GF-D8 (cell line): ENCODE measurements at regions not wholly inside any gene's neighbourhood (a gene's known extent, or its start where the extent isn't known, plus 50 kb on each side); places are given as distances from the start of the nearest gene placed in this dataset.

Source experiments
- DNase-seq: peaks from one replicate; lab custom pipeline; 2025; lab: John Stamatoyannopoulos, UW

DNA sequence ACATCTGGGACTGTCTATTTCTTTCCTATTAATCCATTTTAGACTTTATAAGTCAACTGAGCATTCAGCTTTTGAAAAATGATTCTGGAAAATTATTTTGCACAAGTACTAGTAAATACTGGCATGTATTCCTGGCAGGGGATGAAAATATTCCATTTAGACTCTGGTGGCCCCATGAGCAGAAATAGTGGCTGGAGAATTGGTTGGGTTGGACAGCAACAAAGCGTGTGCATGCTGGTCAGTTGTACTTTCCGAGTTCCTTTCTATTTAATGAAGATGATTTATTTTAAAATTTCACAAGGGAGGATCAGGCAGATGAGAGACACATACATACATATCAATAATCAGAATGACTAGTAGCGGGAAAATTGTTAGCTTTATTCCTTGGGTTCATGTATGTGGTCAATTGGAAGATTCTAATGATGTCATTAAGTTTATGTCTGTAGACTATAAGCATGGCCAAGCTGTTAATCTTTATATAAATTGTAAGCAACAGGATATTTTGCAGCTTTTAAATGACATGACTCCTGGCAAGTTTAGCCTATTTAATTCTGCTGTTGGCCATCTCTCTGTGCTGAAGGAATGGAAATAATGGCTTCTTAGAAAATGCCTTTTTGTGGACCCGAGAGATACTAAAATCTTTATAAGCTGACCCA lies 541.6 kb downstream of the SLC4A3 start:
- DNase-seq = no peak

DNA sequence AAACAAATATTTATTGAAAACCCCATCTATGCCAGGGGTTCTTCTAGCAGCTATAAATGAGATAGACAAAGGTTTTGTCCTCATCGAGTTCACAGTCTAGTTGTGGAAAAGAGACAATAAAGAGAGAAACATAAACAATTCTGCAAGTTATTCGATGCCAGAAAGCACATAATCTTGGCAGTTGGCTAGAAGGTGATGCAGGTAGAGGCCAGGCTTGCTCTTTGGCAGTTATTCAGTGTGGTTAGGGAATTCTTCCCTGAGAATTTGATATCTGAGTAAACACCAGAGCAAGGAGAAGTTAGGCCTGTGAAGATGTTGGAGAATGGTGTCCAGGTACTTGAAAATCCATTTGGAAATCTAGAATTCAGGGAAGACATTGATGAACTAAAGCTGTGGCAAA lies 547.4 kb downstream of the SLC4A3 start:
- DNase-seq = no peak

DNA sequence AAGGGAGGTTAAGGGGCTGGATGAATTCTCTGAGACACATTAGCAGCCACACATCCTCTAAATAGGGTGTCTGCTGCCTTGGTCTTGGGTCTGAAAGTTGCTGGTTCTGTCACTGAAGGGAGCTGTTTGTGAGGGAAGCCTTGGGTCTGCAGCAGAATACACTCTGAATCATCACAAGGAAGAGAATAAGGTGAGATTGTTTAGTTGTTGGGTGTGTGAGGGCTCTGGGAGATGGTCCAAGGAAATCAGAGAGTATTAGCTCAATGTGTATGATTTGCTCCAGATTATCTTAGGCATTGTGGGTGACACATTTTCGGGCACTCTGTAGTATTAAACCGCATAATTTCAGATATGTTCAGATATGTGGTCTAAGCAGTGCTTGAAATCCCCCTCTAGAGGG lies 548.5 kb downstream of the SLC4A3 start:
- no peak for DNase-seq

DNA sequence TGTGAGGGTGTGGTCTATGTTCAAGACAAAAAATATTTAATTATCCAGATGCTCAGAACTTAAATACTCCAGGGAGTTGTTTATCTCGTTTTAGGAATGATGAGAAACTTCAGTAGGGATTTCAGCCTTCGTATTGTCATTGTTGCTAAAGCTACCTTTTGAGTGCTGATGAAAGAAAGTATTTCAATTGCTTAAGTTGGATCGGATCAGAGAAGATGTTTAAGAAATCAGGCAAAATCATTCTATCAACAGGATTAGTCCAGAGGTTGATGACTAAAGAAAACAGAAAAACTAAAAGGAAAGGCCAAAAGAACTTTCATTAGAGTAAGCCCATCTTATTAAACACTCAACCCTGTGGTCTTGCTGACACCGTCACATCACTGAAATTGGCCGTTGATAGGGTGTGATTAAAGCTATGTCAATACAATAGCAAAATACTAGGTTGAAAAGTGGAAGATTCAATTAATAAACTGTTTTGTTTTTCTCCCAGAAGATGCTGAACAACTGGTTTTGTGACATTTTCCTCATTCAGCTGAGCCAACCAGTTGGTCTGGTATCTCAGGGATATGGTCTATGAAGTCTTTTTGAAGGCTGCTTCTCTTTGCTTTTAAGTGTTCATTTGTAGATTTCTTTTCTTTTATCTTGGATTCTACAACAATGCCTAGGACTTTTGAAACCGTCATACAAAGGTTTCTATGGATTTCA lies 551.7 kb downstream of the SLC4A3 start:
- no peak for DNase-seq

DNA sequence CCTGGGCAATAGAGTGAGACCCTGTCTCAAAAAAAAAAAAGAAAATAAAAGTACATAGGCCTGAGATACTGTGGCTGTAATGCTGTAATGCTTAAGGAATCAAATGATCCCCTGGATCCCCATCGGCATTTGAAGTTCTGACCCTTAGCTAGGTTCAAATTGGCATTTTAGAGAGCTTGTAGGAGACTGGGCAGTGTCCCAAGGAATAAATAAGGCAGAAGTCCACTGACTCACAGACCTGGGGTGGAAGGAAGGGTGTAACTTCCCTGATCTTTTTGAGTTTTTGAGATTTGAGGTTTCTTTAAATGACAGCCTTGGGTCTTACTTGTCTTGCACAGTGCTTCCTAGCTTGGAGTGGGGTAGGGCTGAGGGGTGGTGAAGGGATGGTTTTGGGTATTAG lies 553.7 kb downstream of the SLC4A3 start:
- DNase-seq = no peak

DNA sequence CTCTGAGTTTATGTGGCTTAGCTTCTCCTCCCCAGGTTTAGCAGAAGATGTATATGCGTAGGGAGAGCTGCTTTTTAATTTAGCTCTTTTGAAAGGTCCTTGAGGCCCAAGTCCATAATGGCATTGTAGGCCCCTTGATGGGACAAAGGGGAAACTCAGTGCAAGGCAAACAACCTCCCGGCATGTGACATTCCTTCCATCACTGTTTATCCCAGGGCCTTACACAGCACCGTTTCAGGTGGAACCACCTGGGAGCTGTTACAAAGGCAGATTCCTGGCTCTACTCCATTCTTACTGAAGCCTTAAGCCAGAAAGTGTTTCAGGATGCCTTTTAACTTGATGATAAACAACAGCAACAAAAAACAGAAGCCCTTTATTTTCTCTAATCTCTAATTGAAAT lies 555.4 kb downstream of the SLC4A3 start:
- no peak for DNase-seq

DNA sequence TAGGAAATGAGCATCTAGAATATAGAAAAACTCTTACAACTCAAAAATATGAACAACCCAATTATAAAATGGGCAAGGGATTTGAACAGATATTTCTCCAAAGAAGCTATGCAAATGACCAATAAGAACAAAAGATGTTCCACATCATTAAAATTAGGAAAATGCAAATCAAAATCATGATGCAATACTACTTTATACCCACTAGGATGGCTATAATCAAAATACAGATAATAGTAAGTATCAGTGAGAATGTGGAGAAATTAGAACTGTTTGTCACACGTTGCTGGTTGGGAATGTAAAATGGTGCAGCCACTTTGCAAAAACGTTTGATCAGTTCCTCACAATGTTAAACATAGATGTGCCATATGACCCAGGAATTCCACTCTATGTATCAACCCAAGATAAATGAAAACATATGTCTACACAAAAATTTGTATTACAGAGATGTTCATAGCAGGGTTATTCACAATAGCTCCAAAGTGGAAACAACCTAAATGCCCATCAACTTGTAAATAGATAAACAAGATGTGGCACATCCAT lies 558.4 kb downstream of the SLC4A3 start:
- DNase-seq = no peak

DNA sequence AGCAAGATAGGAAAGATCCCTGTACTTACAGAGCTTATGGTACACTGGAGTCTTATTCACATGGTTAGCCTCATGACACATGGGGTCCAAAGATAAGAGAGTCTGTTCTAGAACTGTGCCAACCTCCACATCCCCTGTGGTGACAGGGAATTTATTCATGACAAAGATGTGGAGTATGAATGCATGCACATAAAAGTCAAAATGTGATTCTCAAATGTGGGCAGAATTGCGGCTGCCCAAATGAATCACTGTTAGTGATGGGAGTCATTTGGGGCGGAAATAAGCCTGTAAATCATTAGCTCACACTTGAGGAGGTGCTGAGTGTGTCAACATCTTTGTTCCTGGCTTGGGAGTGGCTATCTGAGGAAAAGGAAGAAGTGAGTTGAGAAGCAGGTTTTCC lies 560.6 kb downstream of the SLC4A3 start:
- no peak for DNase-seq

DNA sequence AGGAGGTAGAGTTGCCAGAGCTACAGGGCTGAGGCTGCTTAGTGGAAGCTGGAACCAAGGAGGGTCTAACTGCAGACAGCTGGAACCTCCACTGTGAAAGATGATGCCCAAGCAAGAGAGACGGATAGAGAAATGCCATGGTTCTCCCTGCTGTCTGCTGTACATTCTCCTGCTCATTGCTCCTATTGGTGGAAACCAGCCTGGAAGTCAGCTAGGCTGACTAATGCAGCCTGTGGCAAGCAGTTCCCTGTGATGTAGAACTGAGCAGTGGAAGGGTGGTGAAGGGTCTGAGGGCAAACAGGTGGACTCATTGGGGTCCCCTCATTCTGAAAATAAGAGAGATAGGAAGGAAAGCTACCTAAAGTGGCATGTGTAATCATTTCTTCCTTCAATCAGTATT lies 563.6 kb downstream of the SLC4A3 start:
- no peak for DNase-seq

DNA sequence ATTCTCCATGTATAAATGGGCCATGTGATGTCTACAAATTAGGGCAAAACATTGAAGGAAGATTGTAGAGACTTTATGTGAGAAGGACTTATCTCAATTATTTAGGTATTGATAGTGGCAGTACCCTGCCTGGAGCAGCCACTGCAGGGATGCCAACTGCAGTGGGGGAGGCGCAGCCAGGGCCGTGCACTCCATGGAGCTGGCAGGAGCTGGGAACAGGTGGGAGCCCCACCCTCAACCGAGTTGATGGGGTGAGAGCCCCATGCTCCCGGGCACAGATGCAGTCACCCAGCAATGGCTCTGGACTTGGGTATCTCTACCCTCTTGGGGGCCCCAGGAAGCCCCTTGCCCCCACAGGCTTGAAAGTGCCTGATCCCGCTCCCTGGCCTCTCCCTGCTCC lies 564.3 kb downstream of the SLC4A3 start:
- DNase-seq = no peak

DNA sequence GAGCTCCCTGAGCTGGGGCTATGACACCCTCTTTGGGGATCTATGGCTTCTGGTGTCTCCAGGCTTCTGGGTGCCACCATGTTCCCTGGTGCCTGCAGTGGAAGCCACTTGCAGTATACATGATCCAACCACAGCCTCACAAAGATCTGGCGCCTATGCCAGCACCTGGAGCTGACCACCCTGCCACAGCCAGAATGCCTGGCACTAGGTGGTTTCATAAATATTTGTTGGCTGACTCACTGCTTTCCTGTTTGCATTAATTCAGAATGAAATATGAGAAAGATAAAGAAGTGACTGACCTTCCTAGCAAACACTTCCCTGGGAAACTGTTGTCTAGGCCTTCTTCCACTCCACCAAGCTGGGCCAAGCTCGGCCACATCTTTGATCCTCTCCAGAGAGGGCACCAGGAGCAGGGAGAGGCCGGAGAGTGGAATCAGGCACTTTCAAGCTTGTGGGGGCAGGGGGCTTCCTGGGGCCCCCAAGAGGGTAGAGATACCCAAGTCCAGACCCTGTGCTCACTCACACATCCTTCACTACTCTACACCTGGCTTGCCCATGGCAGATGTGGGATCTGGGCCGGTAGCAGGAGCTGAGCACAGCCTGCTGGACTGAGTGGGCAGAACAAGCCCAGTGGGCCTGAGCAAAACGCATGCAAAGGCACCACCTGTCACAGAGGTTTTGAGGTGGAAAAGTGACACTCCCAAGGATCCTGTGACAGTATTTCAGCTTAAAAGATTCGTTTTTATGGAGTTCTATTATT lies 565.7 kb downstream of the SLC4A3 start:
- no peak for DNase-seq

DNA sequence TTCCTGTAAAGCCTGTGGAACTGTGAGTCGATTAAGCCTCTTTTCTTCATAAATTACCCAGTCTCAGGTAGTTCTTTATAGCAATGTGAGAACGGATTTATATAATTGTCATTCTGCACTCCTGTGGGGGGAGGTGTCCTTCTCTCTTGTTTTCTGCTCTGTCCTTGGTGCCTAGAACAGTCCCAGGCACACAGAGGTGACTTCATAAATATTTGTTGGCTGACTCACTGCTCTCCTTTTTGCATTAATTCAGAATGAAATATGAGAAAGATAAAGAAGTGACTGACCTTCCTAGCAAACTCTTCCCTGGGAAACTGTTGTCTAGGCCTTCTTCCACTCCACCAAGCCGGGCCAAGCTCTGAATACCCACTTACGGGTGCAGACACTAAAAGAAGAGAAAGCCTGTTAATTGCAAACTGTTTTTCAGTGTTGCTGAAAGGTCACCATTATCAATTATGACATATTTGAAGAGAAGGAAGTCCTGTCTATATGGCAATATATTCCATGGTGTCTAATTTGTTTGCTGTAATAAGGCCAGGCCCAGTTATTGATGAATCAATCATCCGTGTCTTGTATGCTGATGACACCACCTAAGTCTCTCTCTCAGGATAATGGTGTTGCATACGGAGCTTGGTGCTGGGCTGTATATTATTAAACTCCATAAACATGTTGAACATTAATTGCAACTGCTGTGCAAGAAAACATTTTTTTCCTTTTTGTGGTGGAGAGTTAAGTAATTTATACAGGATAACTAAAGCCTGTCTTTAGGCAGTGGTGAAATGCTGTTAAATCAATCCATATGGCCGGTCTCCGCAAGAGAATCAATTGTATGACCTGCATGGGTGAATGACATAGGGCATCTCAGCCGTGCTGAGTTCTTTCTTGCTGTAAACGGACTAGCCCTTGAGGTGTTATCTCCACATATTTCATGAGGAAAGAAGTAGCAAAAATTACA lies 567.5 kb downstream of the SLC4A3 start:
- DNase-seq = no peak

DNA sequence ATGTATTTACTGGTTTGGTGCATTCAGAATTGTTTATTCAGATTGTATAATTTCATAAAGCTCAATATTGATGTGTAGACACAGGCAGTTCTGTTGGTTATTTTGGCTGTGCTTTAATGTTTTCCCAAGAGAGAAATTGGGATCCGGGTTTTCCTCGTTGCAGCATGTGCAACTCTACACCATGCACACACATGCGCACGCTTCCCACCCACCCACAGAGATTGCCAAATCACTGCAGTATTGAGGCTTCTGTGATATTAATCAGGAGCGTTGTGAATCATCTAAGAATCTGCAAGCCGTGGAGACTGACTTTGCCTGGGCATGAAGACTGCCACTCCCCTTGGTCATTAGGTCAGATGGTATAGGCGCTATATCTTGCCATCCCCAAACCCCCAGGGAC lies 571.5 kb downstream of the SLC4A3 start:
- DNase-seq = no peak

DNA sequence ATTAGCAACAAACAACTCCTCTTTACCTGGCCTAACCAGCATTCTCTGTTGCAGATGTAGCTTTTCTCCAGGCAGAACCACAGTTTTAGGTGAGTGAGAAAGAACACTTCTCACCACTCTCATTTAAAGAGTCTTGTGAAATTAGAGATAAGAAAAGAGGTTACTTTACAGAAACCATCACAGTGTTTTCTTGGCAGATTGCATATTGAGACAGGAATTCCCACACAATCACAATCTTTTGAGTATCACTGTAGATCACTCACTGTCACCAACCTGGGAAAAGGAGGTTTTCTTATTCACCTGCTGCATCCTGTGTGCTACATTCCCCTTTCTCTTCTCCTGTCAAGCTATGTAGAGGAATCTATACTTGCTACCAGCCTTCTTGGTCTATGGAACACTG lies 574.6 kb downstream of the SLC4A3 start:
- DNase-seq = no peak

DNA sequence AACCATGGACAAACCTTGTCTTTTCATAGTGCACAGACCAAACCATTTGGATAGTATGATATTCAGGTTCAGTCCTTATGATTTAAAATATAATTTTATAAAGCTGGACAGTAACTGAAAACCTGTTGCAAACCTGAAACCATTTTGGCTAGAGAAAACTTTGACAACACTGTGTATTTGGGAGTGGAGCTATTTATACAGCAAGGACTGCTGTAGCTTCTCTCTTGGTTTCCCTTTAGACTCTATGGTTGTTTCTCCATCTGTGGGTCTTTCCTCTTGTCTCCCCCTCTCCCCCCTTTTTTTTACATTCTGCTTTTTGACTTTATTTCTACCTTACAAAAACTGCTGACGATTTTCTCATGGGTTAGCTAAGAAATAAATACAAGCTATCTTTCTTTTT lies 581.7 kb downstream of the SLC4A3 start:
- no peak for DNase-seq

DNA sequence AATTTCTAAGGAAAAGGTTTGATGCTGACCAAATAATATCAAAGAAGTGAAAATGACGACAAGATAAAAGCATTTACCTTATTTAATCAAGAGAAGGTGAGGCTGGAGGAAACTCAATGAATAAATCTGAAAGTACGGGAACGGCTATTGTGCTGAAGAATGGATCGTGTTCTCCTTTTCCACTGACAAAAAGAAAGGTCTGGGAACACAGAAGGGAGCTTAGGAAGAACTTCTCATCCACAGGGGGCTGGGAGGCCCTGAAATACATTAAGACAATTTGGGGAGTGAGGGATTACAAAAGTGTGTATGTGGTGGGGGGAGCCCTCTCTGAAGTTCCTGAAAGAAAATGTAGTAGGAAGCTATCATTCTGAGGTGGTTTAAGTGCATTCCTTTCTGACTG lies 582.3 kb downstream of the SLC4A3 start:
- DNase-seq = no peak

DNA sequence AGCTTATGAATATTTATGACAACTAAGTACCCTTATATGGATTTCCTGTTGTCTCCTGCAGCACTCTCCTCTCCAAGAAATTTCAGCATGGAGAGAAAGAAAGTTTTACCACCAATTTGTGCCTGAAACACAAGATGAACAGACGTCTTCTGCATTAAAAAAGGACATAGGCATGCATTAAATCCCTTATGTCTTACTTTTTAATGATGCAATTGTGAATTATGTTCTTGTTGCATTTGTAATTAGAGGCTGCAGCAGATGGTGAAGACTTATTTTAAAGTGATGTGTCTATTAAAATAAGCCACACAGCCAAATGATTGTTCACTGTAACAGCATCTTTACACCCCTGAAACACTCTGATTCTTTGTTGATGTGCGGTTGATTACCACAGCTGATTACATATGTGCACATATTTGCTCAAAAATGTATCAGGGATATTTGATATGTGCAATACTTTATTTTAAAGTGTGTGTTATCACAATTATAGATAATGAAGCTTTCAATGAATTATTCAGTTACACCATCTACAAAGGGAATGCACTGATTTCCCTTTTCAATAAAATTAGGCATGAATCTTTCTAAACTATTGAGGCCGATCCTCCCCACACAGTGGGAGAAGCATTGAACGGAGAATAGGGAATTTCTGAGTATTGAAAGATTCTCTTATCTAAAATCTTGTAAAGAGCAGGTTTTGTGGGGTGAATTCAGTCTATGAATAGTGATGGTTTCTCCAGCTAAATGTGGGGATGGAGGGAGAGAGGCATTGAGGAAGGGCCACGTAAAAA lies 585.1 kb downstream of the SLC4A3 start:
- DNase-seq = no peak

DNA sequence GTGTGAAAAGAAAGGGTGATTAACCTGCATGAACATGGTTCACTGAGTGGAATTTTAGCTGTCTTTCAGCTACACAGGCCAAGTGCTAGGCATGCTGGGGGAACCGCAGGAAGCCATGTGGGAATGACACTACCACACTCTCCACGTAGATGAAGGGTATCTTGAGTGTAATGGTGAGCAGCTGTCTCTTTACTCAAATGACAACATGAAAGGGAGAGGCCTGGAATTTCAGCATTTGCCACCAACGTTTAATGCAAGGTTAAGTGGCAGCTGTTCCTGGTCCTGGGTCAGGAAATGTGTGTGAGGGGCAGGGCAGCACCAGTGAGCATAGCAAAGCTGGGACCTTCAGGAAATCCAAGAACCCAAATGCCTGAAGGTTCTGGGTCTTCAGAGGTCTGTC lies 588.4 kb downstream of the SLC4A3 start:
- DNase-seq = no peak

DNA sequence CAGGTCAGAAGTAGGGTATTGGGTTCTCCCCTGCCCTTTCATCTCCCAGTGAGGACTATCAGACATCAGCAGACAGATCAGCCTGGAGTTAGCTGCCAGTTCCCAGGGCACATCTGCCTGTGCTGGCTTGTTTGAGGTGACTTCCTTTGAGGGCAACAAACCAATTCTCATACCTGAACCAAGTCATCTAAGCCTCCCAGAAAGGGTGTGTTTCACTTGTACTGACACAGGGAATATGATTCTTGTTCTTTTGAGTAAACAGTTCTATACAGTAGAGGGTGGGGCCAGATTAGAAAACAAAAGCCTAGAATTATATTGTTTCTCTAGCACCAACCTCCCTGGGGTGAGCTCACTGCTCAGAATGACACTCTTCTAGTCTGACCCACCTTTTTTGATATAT lies 591.9 kb downstream of the SLC4A3 start:
- no peak for DNase-seq

DNA sequence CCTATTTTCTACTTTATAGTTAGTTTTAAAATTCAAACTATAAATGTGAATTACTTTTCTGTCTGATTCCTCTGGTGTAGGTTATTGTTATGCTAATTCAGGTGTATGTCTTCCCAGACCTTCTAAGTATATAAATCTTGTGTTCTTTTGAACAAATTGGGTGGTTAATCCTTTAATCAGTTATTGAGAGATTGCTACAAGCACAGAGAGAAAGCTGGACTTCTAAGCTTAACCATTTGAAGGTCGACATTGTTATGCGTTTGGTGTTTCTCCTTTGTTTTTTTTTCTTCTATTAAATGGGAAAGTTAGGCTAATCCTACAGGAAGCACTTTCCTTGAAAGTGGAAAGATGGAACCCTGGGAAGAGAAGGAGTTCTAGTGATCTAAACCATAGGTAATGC lies 592.6 kb downstream of the SLC4A3 start:
- DNase-seq = no peak

DNA sequence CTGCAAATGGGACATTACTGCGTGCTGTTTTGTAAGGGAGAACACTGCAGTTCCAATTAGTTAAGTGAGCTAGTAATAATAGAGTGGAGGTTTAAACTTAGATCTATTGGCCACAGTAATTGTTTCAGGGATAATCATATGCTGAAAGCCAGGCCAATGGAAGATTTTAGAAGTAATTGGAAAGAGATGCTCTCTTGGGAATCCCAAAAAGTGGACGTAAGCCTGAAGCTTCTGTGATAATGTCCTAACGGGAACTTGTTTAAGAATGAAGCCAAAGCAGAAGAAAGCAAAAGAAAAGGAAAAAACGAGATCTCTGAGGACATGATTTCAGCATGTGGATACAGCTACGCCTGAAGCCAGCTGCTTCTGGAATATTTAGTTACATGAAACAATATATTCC lies 594.6 kb downstream of the SLC4A3 start:
- no peak for DNase-seq
